VCaP (cell line): ENCODE measurements at regions not wholly inside any gene's neighbourhood (a gene's known extent, or its start where the extent isn't known, plus 50 kb on each side); places are given as distances from the start of the nearest gene placed in this dataset.

Experiments used
- H3K27ac ChIP-seq: fragments of 450-650 bp; 2 replicates; pipeline ENCODE4 v1.5.1; 2017
- TF ChIP-seq, protein P1 (sequence below): fragments of 450-650 bp; conservative IDR thresholded peaks from 2 replicates; pipeline ENCODE4 v1.5.1; 2017; ENCODE audit warnings: mild to moderate bottlenecking, moderate library complexity

- H3K27ac ChIP-seq: no peak overlapping the region
- TF ChIP-seq, protein P1, sequence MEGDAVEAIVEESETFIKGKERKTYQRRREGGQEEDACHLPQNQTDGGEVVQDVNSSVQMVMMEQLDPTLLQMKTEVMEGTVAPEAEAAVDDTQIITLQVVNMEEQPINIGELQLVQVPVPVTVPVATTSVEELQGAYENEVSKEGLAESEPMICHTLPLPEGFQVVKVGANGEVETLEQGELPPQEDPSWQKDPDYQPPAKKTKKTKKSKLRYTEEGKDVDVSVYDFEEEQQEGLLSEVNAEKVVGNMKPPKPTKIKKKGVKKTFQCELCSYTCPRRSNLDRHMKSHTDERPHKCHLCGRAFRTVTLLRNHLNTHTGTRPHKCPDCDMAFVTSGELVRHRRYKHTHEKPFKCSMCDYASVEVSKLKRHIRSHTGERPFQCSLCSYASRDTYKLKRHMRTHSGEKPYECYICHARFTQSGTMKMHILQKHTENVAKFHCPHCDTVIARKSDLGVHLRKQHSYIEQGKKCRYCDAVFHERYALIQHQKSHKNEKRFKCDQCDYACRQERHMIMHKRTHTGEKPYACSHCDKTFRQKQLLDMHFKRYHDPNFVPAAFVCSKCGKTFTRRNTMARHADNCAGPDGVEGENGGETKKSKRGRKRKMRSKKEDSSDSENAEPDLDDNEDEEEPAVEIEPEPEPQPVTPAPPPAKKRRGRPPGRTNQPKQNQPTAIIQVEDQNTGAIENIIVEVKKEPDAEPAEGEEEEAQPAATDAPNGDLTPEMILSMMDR: no peak
Observed at GRCh38 chr18:51622702-51623101, 425.2 kb upstream of the MEX3C start.

- TF ChIP-seq, protein P1: no peak
- H3K27ac ChIP-seq: no peak overlapping the region
Observed at GRCh38 chr18:51623653-51624052, 426.2 kb upstream of the MEX3C start.

- TF ChIP-seq, protein P1: no peak
- no peak overlapping the region for H3K27ac ChIP-seq
Observed at GRCh38 chr18:51630706-51631105, 433.2 kb upstream of the MEX3C start.

DNA sequence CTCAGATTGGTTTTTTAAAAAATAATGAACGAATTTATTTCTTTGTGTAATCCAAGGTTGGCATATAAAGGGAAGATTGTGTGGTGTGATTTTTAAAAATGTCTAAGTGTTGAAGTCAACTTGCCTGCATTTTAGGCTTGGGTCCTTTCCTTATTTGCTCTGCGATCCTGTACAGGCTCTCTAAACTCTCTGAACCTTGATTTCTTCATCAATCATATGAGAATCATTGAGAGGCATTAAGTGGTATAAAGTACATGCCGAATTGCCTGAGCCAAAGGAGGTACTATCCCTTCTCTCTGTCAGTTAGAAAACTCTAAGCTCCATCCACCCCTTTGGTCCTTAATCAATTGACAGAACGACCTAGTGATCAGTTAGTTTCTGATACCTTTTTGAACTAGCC is 440.4 kb upstream of the MEX3C start:
- TF ChIP-seq, protein P1: no peak
- H3K27ac ChIP-seq: no peak overlapping the region

- TF ChIP-seq, protein P1: no peak
- H3K27ac ChIP-seq: no peak overlapping the region
Observed at GRCh38 chr18:51639541-51639940, 442.1 kb upstream of the MEX3C start.

DNA sequence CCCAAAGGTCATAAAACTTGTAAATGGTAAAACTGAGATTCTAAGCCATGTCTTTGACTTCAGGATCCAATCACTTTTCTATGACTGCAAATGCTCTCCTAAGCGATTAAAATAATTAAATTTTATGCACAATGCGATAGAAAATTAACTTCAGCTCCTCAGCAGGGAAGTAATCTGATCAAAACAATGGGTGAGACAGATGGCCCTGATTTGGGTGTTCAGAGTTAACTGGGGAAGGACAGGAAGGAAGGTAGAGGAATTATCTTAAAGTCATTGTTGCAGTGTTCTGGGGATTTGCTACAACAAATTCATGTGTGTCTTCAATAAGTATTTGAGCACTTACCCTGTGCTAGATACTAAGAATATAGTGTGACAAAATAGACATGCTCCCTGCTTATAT is 446.0 kb upstream of the MEX3C start:
- TF ChIP-seq, protein P1: no peak
- no peak overlapping the region for H3K27ac ChIP-seq

DNA sequence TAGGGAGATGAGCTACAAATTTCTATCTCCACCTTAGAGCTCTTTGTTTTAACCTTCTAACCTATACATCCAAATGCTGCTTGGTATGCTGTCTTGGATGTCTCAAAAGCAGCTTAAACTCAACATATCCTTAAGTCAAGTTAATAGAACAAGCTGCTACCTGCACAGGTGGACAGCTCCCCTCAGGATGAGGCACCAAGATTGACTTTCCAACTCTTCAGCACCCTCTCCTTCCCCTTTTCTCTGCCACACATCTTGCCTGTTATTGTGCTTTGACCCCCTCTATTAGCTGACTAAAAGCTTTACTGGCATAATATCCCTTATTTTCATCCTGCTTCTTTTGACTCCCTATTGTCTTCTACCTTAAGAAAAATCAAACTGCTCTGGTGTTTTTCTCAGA is 448.1 kb upstream of the MEX3C start:
- TF ChIP-seq, protein P1: no peak
- no peak overlapping the region for H3K27ac ChIP-seq

DNA sequence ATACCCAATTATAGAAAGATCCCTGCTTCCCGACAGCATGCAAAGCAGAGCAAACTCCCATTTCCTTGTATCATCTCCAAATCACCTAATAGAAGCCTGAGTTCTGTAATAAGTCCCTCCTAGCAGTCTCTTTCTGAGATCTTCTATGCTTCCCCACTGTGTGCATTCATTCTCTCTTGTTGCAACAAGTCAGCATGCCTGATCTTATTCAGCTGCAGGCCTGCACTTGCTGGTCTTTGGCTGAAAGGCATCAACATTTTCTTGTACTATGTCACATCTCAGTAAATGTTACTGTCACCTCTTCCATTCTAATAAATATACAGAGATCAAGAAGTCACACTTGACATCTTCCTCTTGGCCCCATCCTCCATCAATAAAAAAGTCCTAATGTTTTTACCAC is 449.9 kb upstream of the MEX3C start:
- no peak overlapping the region for H3K27ac ChIP-seq
- TF ChIP-seq, protein P1: no peak
